ENCODE measurements at regions not wholly inside any gene's neighbourhood (a gene's known extent, or its start where the extent isn't known, plus 50 kb on each side); places are given as distances from the start of the nearest gene placed in this dataset.

DNA sequence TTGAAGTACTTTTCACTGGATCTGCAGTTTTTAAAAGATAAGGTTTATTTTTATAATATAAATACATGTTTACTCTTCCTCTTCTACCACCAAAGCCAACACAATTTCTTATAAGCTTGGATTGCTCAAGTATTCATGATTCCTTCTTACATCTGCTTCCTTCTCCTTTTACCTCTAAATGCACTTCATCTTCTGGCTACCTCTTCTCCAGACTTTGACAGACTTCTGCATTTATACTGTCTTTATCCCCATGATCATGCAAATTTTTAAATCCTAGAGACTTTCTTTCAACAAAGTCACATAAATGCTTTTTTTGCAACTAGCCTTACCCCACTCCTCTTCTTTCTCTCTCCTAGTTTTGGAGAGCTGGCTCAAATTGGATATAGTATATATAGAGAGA, 142.9 kb downstream of the TFAP2B start:
- H3K4me1 ChIP-seq, result no peaks in the 10 kb centered on the region
- no peak overlapping the region for H3K27ac ChIP-seq
- DNase-seq, result no peak
- intact Hi-C loops (cut with DNase I; ENCODE audit: low total_unique reads), result no loop called here
- no peaks in the 10 kb centered on the region for H3K9me3 ChIP-seq
- no peaks in the 10 kb centered on the region for H3K27me3 ChIP-seq
- no peak overlapping the region for H3K4me3 ChIP-seq
- TF ChIP-seq POLR2A (IDR thresholded peaks at IDR 0.05), result no peak
- TF ChIP-seq, protein P1, sequence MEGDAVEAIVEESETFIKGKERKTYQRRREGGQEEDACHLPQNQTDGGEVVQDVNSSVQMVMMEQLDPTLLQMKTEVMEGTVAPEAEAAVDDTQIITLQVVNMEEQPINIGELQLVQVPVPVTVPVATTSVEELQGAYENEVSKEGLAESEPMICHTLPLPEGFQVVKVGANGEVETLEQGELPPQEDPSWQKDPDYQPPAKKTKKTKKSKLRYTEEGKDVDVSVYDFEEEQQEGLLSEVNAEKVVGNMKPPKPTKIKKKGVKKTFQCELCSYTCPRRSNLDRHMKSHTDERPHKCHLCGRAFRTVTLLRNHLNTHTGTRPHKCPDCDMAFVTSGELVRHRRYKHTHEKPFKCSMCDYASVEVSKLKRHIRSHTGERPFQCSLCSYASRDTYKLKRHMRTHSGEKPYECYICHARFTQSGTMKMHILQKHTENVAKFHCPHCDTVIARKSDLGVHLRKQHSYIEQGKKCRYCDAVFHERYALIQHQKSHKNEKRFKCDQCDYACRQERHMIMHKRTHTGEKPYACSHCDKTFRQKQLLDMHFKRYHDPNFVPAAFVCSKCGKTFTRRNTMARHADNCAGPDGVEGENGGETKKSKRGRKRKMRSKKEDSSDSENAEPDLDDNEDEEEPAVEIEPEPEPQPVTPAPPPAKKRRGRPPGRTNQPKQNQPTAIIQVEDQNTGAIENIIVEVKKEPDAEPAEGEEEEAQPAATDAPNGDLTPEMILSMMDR (IDR thresholded peaks at IDR 0.05), result no peak
- TF ChIP-seq EP300 (IDR thresholded peaks at IDR 0.05), result no peak
- no peak for TF ChIP-seq POLR2AphosphoS5 (IDR thresholded peaks at IDR 0.05)
- no peaks in the 10 kb centered on the region for H3K36me3 ChIP-seq

DNA sequence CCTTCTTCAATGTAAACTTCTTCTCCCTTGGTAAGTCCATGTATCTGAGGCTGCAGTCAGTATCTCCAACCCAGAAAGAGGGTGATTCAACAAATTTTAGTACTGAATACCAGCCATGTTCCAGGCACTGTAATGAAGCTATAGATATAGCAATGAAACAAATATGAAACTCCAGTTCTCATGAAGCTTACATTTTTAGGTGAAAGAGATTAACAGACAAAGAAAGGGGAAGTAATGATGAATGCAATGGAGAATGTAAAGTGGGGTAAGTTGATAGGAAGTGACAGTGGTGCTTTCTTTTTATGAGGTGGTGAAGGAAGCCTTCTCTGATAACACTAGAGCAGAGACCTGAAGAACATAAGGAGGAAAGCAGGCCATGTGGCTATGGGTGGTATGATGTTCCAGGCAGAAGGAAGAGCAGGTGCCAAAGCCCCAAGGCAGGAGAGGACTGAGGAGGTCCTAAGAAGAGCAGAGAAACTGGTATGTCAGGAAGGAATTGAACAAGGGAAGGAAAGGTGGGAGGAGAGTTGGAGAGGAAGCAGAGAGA, 143.6 kb downstream of the TFAP2B start:
- intact Hi-C loops (cut with DNase I; ENCODE audit: low total_unique reads), result no loop called here
- TF ChIP-seq POLR2A (IDR thresholded peaks at IDR 0.05) (no peak), EP300 (IDR thresholded peaks at IDR 0.05) (no peak), POLR2AphosphoS5 (IDR thresholded peaks at IDR 0.05) (no peak)
- TF ChIP-seq, protein P1 (IDR thresholded peaks at IDR 0.05), result no peak

DNA sequence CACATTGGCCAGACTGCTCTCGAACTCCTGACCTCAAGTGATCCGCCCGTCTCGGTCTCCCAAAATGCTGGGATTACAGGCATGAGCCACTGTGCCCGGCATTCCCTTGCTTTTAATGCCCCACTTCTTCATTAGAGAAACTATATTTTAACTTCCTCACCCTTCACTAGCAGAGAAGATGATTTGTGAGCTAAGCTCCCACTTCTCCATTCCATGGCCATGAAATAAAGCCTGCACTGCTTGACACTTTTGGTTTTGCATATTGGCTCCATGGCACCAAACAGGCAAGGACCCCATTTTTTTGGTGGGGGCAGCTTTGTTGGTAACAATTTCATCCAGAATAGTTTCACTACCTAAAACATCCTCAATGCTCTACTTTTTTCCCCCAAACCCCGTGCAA, 145.3 kb downstream of the TFAP2B start:
- WGBS, 5 donors, result 90 to 94% (median 91%) methylated on average over 6 of the region's 6 CpGs
- no peaks in the 10 kb centered on the region for H3K27me3 ChIP-seq
- TF ChIP-seq, protein P1 (IDR thresholded peaks at IDR 0.05), result no peak
- TF ChIP-seq EP300 (IDR thresholded peaks at IDR 0.05), result no peak
- no peak for TF ChIP-seq POLR2A (IDR thresholded peaks at IDR 0.05)
- no peak for TF ChIP-seq POLR2AphosphoS5 (IDR thresholded peaks at IDR 0.05)

More for the DNA sequence above, 143.6 kb downstream of the TFAP2B start:
- peak overlapping the region in 1 of 5 donors; percentile 24 for H3K27ac ChIP-seq
- no peaks in the 10 kb centered on the region for H3K4me1 ChIP-seq
- H3K27me3 ChIP-seq, result no peaks in the 10 kb centered on the region
- no peak overlapping the region for H3K4me3 ChIP-seq
- H3K36me3 ChIP-seq, result no peaks in the 10 kb centered on the region
- DNase-seq, result no peak
- H3K9me3 ChIP-seq, result no peaks in the 10 kb centered on the region

DNA sequence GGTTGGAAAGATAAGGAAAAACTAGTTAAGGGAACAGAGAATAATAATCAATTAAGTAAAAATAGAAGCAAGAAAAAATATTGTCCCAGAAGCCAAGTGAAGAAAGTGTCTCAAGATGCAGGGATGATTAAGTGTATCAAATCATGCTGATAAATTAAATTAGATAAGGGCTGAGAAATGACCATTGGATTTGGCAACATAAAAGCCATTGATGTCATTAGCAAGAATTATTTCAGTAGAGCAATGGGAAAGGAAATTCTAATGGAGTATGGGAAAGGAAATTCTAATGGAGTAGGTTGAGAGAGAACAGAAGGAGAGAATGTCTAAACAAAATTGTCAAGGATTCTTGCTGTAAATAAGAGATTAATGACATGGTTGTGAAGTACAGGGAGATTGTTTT, 146.8 kb downstream of the TFAP2B start:
- intact Hi-C loops (cut with DNase I; ENCODE audit: low total_unique reads), result no loop called here

More for the DNA sequence above, 145.3 kb downstream of the TFAP2B start:
- Histone ChIP-seq H3K4me1 (no peaks in the 10 kb centered on the region), H3K27ac (no peak overlapping the region), H3K9me3 (no peaks in the 10 kb centered on the region), H3K36me3 (no peaks in the 10 kb centered on the region), H3K4me3 (no peak overlapping the region)
- intact Hi-C loops (cut with DNase I; ENCODE audit: low total_unique reads), result no loop called here
- no peak for DNase-seq

More for the DNA sequence above, 146.8 kb downstream of the TFAP2B start:
- H3K36me3 ChIP-seq, result no peaks in the 10 kb centered on the region
- H3K9me3 ChIP-seq, result no peaks in the 10 kb centered on the region
- TF ChIP-seq POLR2A (IDR thresholded peaks at IDR 0.05) (no peak), POLR2AphosphoS5 (IDR thresholded peaks at IDR 0.05) (no peak), EP300 (IDR thresholded peaks at IDR 0.05) (no peak)
- TF ChIP-seq, protein P1 (IDR thresholded peaks at IDR 0.05), result no peak
- H3K27me3 ChIP-seq, result no peaks in the 10 kb centered on the region
- no peaks in the 10 kb centered on the region for H3K4me1 ChIP-seq
- no peak overlapping the region for H3K4me3 ChIP-seq
- no peak for DNase-seq
- no peak overlapping the region for H3K27ac ChIP-seq

Data from stomach (tissue), 8 donors.